HG03095 (cell line): ENCODE measurements at regions not wholly inside any gene's neighbourhood (a gene's known extent, or its start where the extent isn't known, plus 50 kb on each side); places are given as distances from the start of the nearest gene placed in this dataset.
"Not testable (repeated sequence)": the region's sequence is repeated elsewhere in the genome, so short reads cannot be mapped to it uniquely, and the experiment has no call there.

ENCODE experiments used
- ATAC-seq: cut with Tn5 transposase; IDR thresholded peaks from one replicate; pipeline ENCODE4 v1.9.1; 2021; ENCODE audit warnings: moderate library complexity; ENCODE audit not compliant: unreplicated experiment

DNA sequence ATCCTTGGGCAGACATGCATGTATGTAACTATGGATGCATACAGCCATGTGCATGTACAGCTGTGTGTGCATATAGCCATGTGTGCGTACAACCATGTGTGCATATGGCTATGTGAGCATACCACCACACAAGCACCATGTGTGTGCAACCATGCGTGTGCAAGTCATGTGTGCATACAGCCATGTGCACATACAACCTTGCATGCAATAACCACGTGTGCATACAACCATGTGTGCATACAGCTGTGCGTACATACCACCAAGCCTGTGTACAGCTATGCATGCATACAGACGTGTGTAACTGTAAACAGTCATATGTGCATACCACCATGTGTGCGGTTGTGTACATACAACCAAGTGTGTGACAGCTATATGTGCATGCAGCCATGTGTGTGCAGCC is 186.4 kb downstream of the LAT start:
- ATAC-seq: not testable (repeated sequence)

DNA sequence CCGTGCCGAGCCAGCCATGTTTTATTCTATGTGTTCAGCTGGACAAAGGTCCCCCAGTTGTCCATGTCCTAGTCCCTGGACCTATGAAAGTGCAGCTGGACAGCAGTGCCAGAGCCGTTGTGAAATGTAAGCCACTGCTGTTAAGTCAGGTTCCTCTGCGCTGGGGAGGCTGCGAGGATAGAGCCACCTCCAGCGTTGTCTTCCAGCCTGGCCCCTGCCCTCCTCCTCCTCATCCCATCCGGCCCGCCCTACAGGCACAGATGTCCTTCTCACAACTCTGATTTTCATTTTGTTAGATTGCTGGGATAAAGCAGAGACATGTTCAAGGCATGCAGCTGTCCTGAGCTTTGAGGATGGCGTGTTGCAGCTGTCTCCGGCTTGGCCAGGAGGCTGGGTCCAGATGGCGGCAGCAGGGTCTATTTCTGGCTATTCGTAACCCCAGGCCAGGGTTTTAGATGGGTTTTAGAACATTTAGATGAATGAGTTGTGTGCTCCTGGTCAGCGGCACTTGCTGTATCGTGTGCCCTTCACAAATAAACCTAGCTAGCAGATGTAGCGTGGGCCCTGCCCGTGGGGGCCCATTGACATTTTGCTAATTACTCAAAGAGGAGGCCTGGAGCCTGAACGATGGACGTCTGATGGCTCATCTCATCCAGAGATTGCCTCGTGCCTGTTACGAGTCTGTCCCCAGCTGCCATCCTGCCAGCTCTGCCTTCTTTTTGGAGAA is 185.7 kb downstream of the LAT start:
- ATAC-seq: not testable (repeated sequence)

DNA sequence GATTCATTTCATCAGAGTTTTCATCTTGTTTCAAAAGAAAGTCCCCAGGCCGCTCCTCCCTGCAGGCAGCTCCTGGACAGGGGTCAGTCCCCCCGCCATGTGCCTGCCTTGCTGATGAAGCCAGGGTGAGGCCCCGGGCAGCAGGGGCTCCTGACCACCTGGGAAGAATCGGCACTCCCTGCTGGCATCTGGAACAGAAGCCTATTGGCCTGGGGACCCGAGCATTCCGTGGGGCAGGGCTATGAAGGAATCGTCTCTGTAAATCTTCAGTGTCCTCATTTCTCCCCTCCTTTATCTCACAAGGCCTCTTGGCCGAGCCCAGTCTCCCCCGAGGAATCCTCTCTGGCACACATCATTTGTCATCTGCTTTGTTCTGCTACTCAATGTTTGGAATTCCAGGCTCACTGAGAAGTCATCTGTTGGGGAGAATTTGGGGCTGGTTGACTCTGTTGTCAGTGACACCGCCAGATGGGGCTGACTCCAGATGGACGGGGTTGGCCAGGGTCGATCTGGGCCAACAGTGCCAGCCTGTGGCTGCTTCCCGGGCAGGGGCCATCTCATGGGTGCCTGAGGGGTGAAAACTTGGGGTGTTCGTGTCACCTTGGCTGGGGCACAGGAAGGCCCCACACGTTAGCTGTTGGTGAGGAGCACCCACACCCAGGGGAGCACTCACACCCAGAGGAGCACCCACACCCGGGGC is 184.6 kb downstream of the LAT start:
- ATAC-seq: not testable (repeated sequence)

DNA sequence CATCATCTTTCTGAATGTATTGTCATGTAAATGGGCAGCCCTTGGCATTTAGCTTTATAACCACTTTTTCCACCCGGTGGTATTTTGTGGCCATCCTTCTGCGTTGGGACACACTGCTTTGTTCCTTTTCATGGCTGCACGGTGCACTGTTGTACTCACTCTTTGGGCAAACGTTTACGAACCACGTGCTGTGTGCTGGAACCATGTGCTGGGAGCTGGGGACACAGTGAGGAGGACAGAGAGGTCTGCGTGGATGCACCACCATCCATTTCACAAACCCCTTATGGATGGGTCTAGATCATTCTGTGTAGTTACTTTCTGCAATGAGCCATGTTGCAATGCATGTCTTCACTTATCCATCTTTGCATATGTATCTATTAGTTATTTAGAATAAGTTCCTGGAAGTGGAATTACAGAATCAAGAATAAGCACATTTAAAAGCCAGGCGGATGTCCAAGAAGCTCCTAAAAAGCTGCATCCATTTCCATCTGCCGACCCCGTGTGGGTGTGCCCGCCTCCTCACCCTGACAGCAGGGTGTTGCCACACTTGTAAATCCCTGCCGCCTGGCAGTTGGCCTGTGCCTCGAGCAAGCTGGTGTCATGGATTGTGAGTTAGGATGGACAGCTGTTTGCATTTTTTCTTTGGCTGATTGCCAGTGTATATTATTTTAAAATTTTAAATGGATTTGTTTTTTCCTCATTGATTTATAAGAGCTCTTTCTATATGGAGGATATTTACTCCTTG is 183.8 kb downstream of the LAT start:
- not testable (repeated sequence) for ATAC-seq

DNA sequence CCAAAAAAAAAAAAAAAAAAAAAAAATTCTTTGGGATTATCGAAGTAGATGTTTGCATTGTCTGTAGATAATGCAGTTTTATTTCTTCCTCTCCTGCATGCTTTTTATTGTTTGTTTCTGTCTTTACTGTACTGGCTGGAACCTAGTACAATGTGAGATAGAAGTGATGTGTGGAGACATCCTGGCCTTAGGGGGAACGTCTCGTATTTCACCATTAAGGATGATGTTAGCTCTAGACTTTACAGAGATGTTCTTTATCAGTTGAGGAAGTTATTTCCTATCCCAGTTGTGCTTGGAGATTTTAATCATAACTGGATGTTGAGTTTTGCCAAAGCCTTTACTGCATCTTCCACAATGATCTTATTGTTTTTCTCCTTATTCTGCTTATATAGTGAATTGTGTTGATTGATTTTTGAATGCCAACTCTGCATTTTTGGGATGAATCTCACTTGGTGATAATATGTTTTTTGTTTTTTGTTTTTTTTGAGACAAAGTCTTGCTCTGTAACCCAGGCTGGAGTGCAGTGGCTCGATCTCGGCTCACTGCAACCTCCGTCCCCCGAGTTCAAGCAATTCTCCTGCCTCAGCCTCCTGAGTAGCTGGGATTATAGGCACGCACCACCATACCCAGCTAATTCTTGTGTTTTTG is 179.7 kb downstream of the LAT start:
- ATAC-seq: not testable (repeated sequence)

DNA sequence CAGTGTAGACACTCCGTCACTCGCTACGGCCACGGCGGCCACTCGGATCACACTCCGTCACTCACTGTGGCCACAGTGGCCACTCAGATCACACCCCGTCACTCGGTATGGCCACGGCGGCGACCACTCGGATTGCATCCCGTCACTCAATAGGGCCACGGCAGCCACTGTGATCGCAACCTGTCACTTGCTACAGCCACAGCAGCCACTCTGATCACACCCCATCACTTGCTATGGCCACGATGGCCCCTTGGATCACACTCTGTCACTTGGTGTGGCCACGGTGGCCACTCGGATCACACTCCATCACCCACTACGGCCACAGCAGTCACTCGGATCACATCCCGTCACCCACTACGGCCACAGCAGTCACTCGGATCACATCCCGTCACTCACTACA is 175.3 kb downstream of the LAT start:
- ATAC-seq: not testable (repeated sequence)

DNA sequence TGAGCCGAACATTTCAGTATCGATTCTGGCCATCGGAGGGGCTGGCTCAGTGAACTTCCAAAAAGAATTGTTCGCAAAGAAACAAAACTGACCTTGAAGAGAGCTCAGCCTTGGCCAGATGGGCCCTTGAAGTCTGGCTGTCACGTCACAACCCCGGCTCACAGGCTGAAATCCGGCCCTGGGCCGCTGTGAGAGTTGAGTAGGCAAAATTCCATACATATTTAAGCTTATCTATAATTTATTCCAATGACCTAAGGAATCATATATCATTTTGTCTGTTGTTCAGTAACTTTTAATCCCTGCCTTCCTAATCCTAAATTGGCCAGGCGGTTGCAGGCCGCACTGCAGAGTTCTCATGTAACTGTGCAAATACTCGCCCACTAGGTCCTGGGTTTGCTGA is 174.8 kb downstream of the LAT start:
- ATAC-seq: not testable (repeated sequence)

DNA sequence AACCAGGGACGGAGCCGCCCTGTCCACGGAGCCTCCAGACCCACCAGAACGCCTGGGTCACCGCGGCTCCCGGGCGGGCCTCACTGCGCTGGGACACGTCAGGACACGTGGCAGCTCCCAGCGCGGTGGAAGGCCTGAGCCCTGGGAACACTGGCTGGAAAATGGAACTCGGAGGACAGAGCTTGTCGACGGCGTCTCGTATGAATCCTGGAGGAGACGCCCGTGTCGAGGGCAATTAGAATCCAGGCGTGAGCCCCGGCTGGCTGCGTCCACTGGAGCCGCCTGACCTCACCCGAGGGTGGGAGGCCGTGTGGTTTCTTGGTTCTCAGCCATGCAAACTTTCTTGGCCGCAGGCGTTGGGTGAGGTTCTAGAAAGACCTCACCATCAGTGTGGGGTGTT is 173.9 kb downstream of the LAT start:
- no peak for ATAC-seq

DNA sequence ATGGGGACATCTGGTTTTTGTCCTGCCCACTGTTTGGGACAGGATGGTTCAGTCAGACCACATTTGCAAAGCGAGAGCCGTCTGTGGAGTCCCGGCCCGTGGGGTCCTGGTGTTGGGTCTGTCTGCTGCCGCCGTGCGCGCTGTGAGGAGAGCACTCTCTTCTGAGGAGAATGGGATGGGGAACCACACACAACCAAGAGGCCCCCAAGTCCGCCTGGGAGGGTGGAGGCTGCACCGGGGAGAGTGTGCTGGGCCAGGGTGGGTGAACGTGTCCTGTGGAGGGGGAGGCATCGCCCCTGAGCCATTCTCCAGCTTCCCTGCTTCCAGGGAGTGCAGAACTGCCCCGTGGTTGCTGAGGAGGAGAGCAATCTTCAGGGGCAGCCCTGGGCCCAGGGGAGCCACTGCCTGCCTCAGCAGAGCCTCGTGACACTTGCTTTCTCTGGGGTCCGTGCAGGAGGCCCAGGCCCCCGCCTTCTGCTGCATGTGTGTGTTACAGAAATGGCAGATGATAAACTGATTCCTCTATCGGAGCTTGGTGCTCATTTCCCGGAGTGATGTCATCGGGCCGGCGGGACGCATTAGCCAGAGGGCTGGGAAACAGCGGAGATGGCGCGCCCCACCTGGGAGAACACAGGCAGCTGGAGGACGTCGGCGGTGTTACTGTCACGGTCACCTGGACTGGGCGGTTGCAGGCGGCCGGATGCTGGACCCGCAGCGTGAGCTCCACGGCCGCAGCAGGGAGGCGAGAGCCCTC is 173.4 kb downstream of the LAT start:
- not testable (repeated sequence) for ATAC-seq

DNA sequence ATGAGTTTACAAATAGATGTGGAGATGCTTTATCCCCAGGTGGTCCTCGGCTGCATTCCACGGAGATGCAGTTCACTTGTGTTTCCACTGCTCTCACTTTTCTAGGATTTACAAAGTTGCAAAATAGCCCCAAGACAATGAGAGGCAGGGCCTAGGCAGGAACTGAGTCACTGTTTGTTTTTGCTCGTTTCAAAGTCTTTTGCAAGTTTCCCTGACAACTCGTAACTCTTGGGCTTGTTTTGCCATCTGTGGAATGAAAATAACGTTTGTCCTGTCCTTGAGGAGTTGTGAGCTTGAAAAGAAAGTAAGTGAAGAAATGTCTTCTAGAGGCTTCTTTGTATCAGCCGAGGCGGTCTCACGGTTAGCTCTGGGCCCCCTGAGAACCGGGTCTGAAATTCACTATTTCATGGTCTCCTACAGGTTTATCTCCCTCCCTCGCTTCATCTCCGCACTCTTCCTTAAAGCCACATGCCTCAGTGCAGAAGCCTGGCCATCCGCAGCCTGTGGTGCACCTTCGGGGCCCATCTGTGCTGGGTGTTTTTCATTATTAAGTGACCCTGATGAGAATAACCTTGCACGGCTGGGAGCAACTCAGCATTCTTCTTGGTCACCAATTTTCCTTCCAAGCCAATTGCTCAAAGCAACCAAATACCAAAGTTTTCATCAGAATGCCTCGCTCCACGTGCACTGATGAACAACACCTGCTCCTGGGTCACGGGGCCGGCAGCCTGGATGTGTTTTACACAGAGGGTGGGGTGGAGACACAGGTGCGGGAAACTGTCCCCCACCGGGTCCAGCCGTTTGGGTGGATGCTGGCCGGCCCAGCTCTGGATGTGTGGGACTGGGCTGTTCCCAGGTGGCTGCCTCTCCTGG is 172.4 kb downstream of the LAT start:
- ATAC-seq: not testable (repeated sequence)

DNA sequence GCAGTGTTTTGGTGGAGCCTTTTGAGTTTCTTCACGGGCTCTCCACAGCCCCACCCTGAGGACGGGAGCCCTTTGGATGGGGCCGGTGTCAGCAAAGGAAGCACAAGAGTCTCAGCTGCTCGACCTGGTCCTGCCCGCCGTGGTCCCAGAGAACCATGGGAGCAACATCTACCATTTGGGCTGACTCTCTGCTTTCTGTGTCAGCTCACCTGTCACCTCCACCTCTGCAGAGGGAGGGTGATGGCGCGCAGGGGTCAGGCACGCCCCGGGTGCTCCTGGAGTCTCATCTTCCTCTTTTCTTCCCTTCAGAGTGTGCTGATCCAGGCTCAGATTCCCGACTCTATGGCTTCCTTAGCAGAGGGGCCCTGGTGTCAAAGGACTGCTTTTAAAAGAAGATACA is 171.7 kb downstream of the LAT start:
- ATAC-seq: no peak

DNA sequence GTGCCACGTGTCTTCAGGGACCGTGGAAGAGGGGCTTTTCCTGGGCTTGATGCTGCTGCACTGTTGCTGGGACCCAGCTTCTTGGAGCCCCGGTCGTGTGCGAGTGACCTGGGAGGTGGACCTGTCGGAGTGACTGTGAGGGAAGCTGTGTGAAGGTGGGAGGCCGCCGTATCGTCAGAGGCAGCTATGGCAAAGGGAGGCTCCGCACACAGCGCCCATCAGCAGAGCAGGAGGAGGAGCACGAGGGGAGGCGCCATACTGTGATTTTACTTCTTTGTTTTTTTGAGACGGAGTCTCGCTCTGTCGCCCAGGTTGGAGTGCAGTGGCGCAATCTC is 171.0 kb downstream of the LAT start:
- ATAC-seq: not testable (repeated sequence)

DNA sequence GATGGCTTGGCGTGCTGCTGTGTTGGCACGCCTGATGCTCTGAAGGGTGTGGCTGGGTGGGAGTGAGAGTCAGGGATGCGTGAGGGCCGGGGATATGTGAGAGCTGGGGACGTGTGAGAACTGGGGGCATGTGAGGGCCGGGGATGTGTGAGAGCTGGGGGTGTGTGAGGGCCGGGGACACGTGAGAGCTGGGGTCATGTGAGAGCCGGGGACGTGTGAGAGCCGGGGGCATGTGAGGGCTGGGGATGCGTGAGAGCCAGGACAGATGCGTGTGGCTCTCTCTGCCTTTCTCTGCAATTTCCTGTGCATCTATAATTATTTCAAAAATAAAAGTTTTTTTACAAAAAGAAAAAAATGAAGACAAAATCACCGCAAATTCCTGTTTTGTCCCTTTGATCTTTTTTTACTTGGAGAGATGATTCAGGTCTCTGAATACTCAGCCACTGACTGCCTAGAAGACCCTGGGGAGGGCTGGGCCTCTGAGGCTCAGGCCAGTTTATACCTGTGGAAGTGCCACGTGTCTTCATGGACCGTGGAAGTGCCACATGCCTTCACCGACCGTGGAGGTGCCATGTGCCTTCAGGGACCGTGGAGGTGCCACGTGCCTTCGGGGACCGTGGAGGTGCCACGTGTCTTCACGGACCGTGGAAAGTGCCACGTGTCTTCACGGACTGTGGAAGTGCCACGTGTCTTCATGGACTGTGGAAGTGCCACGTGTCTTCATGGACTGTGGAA is 170.4 kb downstream of the LAT start:
- ATAC-seq: not testable (repeated sequence)

DNA sequence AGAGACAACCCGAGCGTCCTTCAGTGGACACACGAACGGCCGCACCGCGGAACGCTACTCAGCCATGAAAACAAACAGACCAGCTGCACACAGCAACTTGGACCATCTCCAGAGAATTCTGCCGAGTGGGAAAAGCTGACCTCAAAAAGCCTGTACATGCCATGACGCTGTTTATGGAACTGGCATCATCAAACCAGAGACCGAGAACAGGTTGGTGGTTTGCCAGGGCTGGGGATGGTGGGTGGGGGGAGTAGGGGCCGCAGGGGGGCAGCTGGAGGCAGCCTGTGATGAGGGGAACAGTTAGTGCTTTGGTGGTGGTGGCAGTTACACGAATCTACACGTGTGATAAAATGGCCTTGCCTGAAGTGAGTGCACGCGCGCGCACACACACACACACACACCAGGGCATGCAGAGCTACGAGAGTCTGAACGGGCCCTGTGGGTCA is 169.8 kb downstream of the LAT start:
- ATAC-seq: no peak

DNA sequence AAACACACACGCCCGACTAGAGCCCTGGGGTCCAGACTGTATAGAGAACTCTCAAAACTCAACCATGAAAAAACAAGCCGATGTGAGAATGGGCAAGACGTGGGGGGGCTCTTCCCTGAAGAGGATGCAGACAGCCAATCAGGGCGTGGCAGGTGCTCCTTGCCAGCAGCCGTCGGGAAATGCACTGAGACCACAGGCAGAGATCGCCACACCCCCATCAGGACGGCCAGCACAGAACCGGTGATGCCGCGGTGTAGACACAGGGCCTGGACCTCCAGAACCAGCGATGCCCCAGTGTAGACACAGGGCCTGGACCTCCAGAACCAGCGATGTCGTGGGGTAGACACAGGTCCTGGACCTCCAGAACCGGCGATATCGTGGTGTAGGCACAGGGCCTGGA is 169.2 kb downstream of the LAT start:
- no peak for ATAC-seq

DNA sequence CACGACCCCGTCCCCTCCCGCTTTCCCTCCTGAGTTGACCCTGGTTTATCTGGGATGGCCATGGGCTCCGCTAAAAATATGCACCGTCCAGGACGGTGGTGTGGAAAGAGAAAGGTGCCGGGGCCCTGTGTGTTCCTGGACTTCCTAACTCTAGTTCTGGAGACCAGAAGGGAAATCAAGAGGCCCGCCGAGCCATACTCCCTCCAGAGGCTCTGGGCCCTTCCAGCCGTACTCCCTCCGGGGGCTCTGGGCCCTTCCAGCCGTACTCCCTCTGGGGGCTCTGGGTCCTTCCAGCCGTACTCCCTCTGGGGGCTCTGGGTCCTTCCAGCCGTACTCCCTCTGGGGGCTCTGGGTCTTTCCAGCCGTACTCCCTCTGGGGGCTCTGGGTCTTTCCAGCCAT is 168.5 kb downstream of the LAT start:
- not testable (repeated sequence) for ATAC-seq

DNA sequence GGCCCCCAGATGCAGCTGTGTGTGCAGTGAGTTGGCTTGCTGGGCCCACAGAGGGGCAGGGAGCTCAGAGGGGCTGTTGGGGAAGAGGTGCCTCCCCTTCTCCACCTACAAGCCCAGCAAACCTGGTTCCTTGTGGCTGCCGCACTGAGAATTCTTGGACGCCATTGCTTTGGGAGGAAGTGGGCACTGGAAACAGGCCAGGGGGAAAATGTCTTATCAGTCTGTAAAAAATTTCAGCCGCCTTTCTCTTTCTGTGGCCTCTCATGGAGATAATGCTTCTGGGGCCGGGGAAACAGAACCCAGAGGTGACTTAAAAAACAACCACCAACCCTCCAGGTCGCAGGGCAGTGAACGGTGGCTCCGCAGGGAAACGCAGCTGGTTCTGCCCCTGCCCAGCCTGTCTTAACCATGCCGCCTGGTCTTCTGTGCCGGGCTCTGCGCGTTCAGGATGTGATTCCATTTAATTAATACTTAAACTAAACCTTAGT is 167.7 kb downstream of the LAT start:
- not testable (repeated sequence) for ATAC-seq

DNA sequence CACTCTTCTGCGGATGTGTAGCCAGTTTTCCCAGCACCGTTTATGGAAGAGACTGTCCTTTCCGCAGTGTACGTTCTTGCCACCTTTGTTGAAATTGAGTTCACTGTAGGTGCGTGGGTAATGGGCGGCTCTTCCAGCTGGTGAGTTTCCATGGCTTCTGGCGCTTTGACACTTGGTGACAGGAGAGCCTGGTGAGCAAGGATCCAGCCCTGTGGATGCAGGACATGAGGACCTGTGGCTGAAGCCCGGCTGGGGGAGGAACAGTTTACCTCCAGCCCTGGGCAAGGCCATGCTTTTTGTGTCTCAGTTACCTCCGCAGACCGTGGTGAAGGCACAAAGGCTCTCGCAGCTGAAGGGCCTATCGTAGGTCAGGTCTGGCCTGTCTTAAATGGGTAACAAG is 166.5 kb downstream of the LAT start:
- ATAC-seq: no peak

DNA sequence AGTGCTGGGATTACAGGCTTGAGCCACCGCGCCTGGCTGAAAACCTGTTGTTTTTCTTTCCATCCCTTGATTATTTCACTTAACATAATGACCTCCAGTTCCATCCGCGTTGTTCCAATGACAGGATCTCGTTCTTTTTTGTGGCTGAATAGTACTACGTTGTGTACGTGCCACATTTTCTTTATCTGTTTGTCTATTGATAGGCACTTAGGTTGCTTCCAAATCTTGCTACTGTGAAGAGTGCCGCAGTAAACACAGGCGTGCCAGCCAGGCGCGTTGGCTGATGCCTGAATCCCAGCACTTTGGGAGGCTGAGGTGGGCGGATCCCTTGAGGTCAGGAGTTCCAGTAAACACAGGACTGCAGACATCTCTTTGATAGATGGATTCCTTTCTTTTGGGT is 165.1 kb downstream of the LAT start:
- ATAC-seq: not testable (repeated sequence)
